Gastrocnemius medialis (tissue), 4 donors: ENCODE measurements at regions not wholly inside any gene's neighbourhood (a gene's known extent, or its start where the extent isn't known, plus 50 kb on each side); places are given as distances from the start of the nearest gene placed in this dataset.

Experiments used
- ATAC-seq, 2 donors: fragments of 150-250 bp; one replicate each; pipeline ENCODE4 v1.9.1; 2016
- DNase-seq, 2 donors: peaks; one replicate each; pipeline ENCODE4 v3.0.0-alpha.2; 2019
- H3K27ac ChIP-seq, 4 donors: fragments of 200-600 bp; sonication (generic); 1 replicate in 1 of 4; 2 replicates in 3 of 4; pipeline ENCODE4 v1.5.1; 2016 to 2018; ENCODE audit warnings: mild to moderate bottlenecking in 2 of 4, moderate library complexity in 1 of 4
- H3K27me3 ChIP-seq, 3 donors: fragments of 200-600 bp; sonication (generic) in 2 of 3; 1 replicate in 1 of 3; 2 replicates in 2 of 3; pipeline versions ENCODE4 v1.5.1 to v1.6.0; 2016 to 2019; ENCODE audit warnings: mild to moderate bottlenecking in 1 of 3, moderate library complexity in 1 of 3
- H3K36me3 ChIP-seq, 2 donors: fragments of 200-600 bp; sonication (generic) in 1 of 2; one replicate each; pipeline ENCODE4 v1.5.1; 2017 to 2018
- H3K4me1 ChIP-seq, 2 donors: fragments of 200-600 bp; sonication (generic) in 1 of 2; one replicate each; pipeline ENCODE4 v1.5.1; 2016 to 2017; ENCODE audit warnings: mild to moderate bottlenecking in 2 of 2
- H3K4me3 ChIP-seq, 4 donors: fragments of 200-600 bp; sonication (generic) in 3 of 4; 1 replicate in 1 of 4; 2 replicates in 3 of 4; pipeline ENCODE4 v1.5.1; 2016 to 2019; ENCODE audit warnings: mild to moderate bottlenecking in 2 of 4
- H3K9me3 ChIP-seq, 3 donors: fragments of 200-600 bp; sonication (generic) in 2 of 3; 1 replicate in 1 of 3; 2 replicates in 2 of 3; pipeline ENCODE4 v1.5.1; 2016 to 2019
- CTCF ChIP-seq, 5 experiments: fragments of 450-650 bp in 3 of 5; fragments of 200-600 bp in 2 of 5; sonication (generic) in 2 of 5; IDR thresholded peaks in 4 of 5; conservative IDR thresholded peaks in 1 of 5; 1 replicate in 4 of 5; 2 replicates in 1 of 5; pipeline ENCODE4 v1.5.1; 2016 to 2019; ENCODE audit warnings: antibody characterized with exemption in 5 of 5, mild to moderate bottlenecking in 3 of 5, moderate library complexity in 3 of 5
- POLR2A ChIP-seq, 2 donors: fragments of 450-650 bp; IDR thresholded peaks; one replicate each; pipeline ENCODE4 v1.6.1; 2017; ENCODE audit warnings: antibody characterized with exemption in 2 of 2, mild to moderate bottlenecking in 2 of 2, moderate library complexity in 2 of 2
- in situ Hi-C, 4 donors: fragments of 200-750 bp; cut with MboI; loops; one replicate each; pipeline versions ENCODE4 v1.15.0 to v1.8.0; 2017; ENCODE audit warnings: low sequenced_read_pairs in 4 of 4
- intact Hi-C: fragments of 100-400 bp; cut with DNase I; formaldehyde crosslinking; loops from one replicate; pipeline ENCODE4 v1.15.1; 2023; ENCODE audit warnings: low total_unique reads

- intact Hi-C loops (no loop called here), in situ Hi-C loops (no loop called here)
- TF ChIP-seq POLR2A (IDR thresholded peaks at IDR 0.05), result no peak
- no peak for TF ChIP-seq CTCF (IDR thresholded peaks at IDR 0.05 in 4 of 5, conservative IDR thresholded peaks at IDR 0.05 in 1 of 5)
These were observed 200.0 kb upstream of the LDB2 start for GRCh38 chr4:17098401-17098800.

GRCh38 chr4:17097362-17097761, 198.9 kb upstream of the LDB2 start:
- Histone ChIP-seq H3K9me3 (no peaks in the 10 kb centered on the region), H3K36me3 (no peaks in the 10 kb centered on the region), H3K4me1 (no peaks in the 10 kb centered on the region), H3K27ac (no peak overlapping the region), H3K27me3 (no peaks in the 10 kb centered on the region), H3K4me3 (no peak overlapping the region)
- in situ Hi-C loops, result no loop called here
- TF ChIP-seq CTCF (IDR thresholded peaks at IDR 0.05 in 4 of 5, conservative IDR thresholded peaks at IDR 0.05 in 1 of 5) (no peak), POLR2A (IDR thresholded peaks at IDR 0.05) (no peak)
- intact Hi-C loops, result no loop called here
- ATAC-seq, result no peak
- DNase-seq, result no peak

More at GRCh38 chr4:17098401-17098800, 200.0 kb upstream of the LDB2 start:
- Histone ChIP-seq H3K36me3 (no peaks in the 10 kb centered on the region), H3K9me3 (no peaks in the 10 kb centered on the region), H3K4me1 (no peaks in the 10 kb centered on the region), H3K27me3 (no peaks in the 10 kb centered on the region), H3K27ac (no peak overlapping the region), H3K4me3 (no peak overlapping the region)
- DNase-seq (no peak), ATAC-seq (no peak)

GRCh38 chr4:17096692-17097091, 198.2 kb upstream of the LDB2 start:
- no peak overlapping the region for H3K4me3 ChIP-seq
- intact Hi-C loops, result no loop called here
- no peak overlapping the region for H3K27ac ChIP-seq
- no peak for TF ChIP-seq POLR2A (IDR thresholded peaks at IDR 0.05)
- TF ChIP-seq CTCF (IDR thresholded peaks at IDR 0.05 in 4 of 5, conservative IDR thresholded peaks at IDR 0.05 in 1 of 5), result no peak
- no peaks in the 10 kb centered on the region for H3K9me3 ChIP-seq
- in situ Hi-C loops, result no loop called here
- ATAC-seq, result no peak
- DNase-seq, result no peak
- no peaks in the 10 kb centered on the region for H3K4me1 ChIP-seq
- no peaks in the 10 kb centered on the region for H3K27me3 ChIP-seq
- H3K36me3 ChIP-seq, result no peaks in the 10 kb centered on the region

- DNase-seq (no peak), ATAC-seq (no peak)
- no peak for TF ChIP-seq POLR2A (IDR thresholded peaks at IDR 0.05)
- no peak for TF ChIP-seq CTCF (IDR thresholded peaks at IDR 0.05 in 4 of 5, conservative IDR thresholded peaks at IDR 0.05 in 1 of 5)
- no peaks in the 10 kb centered on the region for H3K36me3 ChIP-seq
- in situ Hi-C loops (no loop called here), intact Hi-C loops (no loop called here)
- no peaks in the 10 kb centered on the region for H3K4me1 ChIP-seq
- no peaks in the 10 kb centered on the region for H3K27me3 ChIP-seq
- no peaks in the 10 kb centered on the region for H3K9me3 ChIP-seq
- H3K27ac ChIP-seq, result no peak overlapping the region
- H3K4me3 ChIP-seq, result no peak overlapping the region
These were observed 197.3 kb upstream of the LDB2 start for GRCh38 chr4:17095771-17096170.

- no peaks in the 10 kb centered on the region for H3K4me1 ChIP-seq
- intact Hi-C loops (no loop called here), in situ Hi-C loops (no loop called here)
- H3K4me3 ChIP-seq, result no peak overlapping the region
- DNase-seq, result no peak
- no peak for ATAC-seq
- H3K9me3 ChIP-seq, result no peaks in the 10 kb centered on the region
- no peak for TF ChIP-seq CTCF (IDR thresholded peaks at IDR 0.05 in 4 of 5, conservative IDR thresholded peaks at IDR 0.05 in 1 of 5)
- no peak for TF ChIP-seq POLR2A (IDR thresholded peaks at IDR 0.05)
- no peaks in the 10 kb centered on the region for H3K36me3 ChIP-seq
- no peak overlapping the region for H3K27ac ChIP-seq
- H3K27me3 ChIP-seq, result no peaks in the 10 kb centered on the region
These were observed 196.4 kb upstream of the LDB2 start for GRCh38 chr4:17094876-17095210.
